H9 (cell line): ENCODE measurements at regions not wholly inside any gene's neighbourhood (a gene's known extent, or its start where the extent isn't known, plus 50 kb on each side); places are given as distances from the start of the nearest gene placed in this dataset.

Experiments
- DNase-seq: peaks from one replicate; pipeline ENCODE4 v3.0.0-alpha.2; 2017
- H2AFZ ChIP-seq: one replicate; pipeline ENCODE4 v1.6.1; 2013; ENCODE audit warnings: mild to moderate bottlenecking, low read length, control low read depth, moderate library complexity
- H2AK5ac ChIP-seq: 2 replicates; pipeline ENCODE4 v1.6.1; 2013; ENCODE audit warnings: low read length, control low read depth, mixed read lengths; ENCODE audit not compliant: insufficient read length
- H2BK120ac ChIP-seq: one replicate; pipeline ENCODE4 v1.6.1; 2013; ENCODE audit warnings: low read depth, mild to moderate bottlenecking, low read length, control low read depth, inconsistent platforms; ENCODE audit not compliant: poor library complexity, severe bottlenecking
- H2BK12ac ChIP-seq: 2 replicates; pipeline ENCODE4 v1.6.1; 2013; ENCODE audit warnings: low read length, control low read depth, mixed read lengths, low read depth; ENCODE audit not compliant: insufficient read length
- H2BK15ac ChIP-seq: 2 replicates; pipeline ENCODE4 v1.6.1; 2013; ENCODE audit warnings: low read depth, low read length, control low read depth
- H2BK20ac ChIP-seq: one replicate; pipeline ENCODE4 v1.6.1; 2013; ENCODE audit warnings: low read depth, mild to moderate bottlenecking, low read length, control low read depth, inconsistent platforms; ENCODE audit not compliant: poor library complexity, severe bottlenecking
- H2BK5ac ChIP-seq: 2 replicates; pipeline ENCODE4 v1.6.1; 2013; ENCODE audit warnings: low read length, control low read depth, mixed read lengths; ENCODE audit not compliant: insufficient read length
- H3K14ac ChIP-seq: 2 replicates; pipeline ENCODE4 v1.6.1; 2013; ENCODE audit warnings: low read length, control low read depth; ENCODE audit not compliant: insufficient read depth
- H3K18ac ChIP-seq: 2 replicates; pipeline ENCODE4 v1.6.1; 2013; ENCODE audit warnings: low read depth, mild to moderate bottlenecking, mixed read lengths, low read length, control low read depth; ENCODE audit not compliant: insufficient read length
- H3K23ac ChIP-seq: 2 replicates; pipeline ENCODE4 v1.6.1; 2013; ENCODE audit warnings: low read length, control low read depth, mixed read lengths, low read depth; ENCODE audit not compliant: insufficient read length
- H3K23me2 ChIP-seq: 2 replicates; pipeline ENCODE4 v1.6.1; 2013; ENCODE audit warnings: low read depth, mild to moderate bottlenecking, mixed read lengths, low read length, control low read depth; ENCODE audit not compliant: insufficient read length, poor library complexity, severe bottlenecking
- H3K27ac ChIP-seq: 2 replicates; pipeline ENCODE4 v1.5.1; 2013; ENCODE audit warnings: low read length, control low read depth, mixed read lengths, low read depth; ENCODE audit not compliant: insufficient read length
- H3K27me3 ChIP-seq: 2 replicates; pipeline ENCODE4 v1.6.1; 2013; ENCODE audit warnings: low read length, control low read depth, inconsistent platforms; ENCODE audit not compliant: insufficient read depth
- H3K4ac ChIP-seq: 2 replicates; pipeline ENCODE4 v1.6.1; 2013; ENCODE audit warnings: low read depth, mild to moderate bottlenecking, control low read depth, inconsistent platforms, low read length, moderate library complexity
- H3K4me1 ChIP-seq: 2 replicates; pipeline ENCODE4 v1.6.1; 2013; ENCODE audit warnings: low read length, control low read depth, inconsistent platforms; ENCODE audit not compliant: insufficient read depth
- H3K4me2 ChIP-seq: 2 replicates; pipeline ENCODE4 v1.6.1; 2013; ENCODE audit warnings: low read length, control low read depth, mixed read lengths; ENCODE audit not compliant: insufficient read length, insufficient read depth
- H3K56ac ChIP-seq: 2 replicates; pipeline ENCODE4 v1.6.1; 2013; ENCODE audit warnings: low read depth, mild to moderate bottlenecking, mixed read lengths, low read length, control low read depth; ENCODE audit not compliant: insufficient read length
- H3K79me1 ChIP-seq: 2 replicates; pipeline ENCODE4 v1.6.1; 2013; ENCODE audit warnings: low read depth, mild to moderate bottlenecking, moderate library complexity, low read length, control low read depth, inconsistent platforms; ENCODE audit not compliant: insufficient read depth, poor library complexity, severe bottlenecking
- H3K79me2 ChIP-seq: 2 replicates; pipeline ENCODE4 v1.6.1; 2013; ENCODE audit warnings: low read length, control low read depth, inconsistent platforms; ENCODE audit not compliant: insufficient read depth
- H3K9ac ChIP-seq: 2 replicates; pipeline ENCODE4 v1.6.1; 2013; ENCODE audit warnings: low read length, control low read depth, mixed read lengths; ENCODE audit not compliant: insufficient read length; ENCODE audit errors: extremely low read depth
- H3K9me3 ChIP-seq: one replicate; pipeline ENCODE4 v1.6.1; 2013; ENCODE audit warnings: low read depth, low read length, inconsistent platforms; ENCODE audit not compliant: control insufficient read depth
- H3T11ph ChIP-seq: one replicate; pipeline ENCODE4 v1.6.1; 2013; ENCODE audit warnings: mild to moderate bottlenecking, low read length, control low read depth, inconsistent platforms
- H4K20me1 ChIP-seq: one replicate; pipeline ENCODE4 v1.6.1; 2013; ENCODE audit not compliant: control insufficient read depth, insufficient read length, insufficient read depth
- H4K5ac ChIP-seq: 2 replicates; pipeline ENCODE4 v1.6.1; 2013; ENCODE audit warnings: low read depth, mild to moderate bottlenecking, mixed read lengths, low read length, control low read depth; ENCODE audit not compliant: insufficient read length
- H4K8ac ChIP-seq: replicated peaks from 2 replicates; pipeline ENCODE4 v1.6.1; 2013; ENCODE audit warnings: low read length, control low read depth, mixed read lengths, low read depth; ENCODE audit not compliant: insufficient read length
- H4K91ac ChIP-seq: 2 replicates; pipeline ENCODE4 v1.6.1; 2013; ENCODE audit warnings: low read depth, mild to moderate bottlenecking, moderate library complexity, mixed read lengths, low read length, control low read depth; ENCODE audit not compliant: insufficient read length
- H3K27ac Mint-ChIP-seq, 3 experiments: 2 replicates in 2 of 3; 3 replicates in 1 of 3; pipeline ENCODE4 v1.8.0; 2020 to 2021; ENCODE audit warnings: mixed read lengths in 3 of 3, mild to moderate bottlenecking in 1 of 3, moderate library complexity in 1 of 3
- H3K27me3 Mint-ChIP-seq: 2 replicates; pipeline ENCODE4 v1.8.0; 2021; ENCODE audit warnings: low read depth, mild to moderate bottlenecking, moderate library complexity, mixed read lengths
- H3K36me3 Mint-ChIP-seq, 3 experiments: 2 replicates in 2 of 3; 3 replicates in 1 of 3; pipeline ENCODE4 v1.8.0; 2020 to 2021; ENCODE audit warnings: low read depth in 3 of 3, mixed read lengths in 3 of 3; ENCODE audit not compliant: insufficient read depth in 1 of 3
- H3K4me1 Mint-ChIP-seq, 2 experiments: 2 replicates each; pipeline ENCODE4 v1.8.0; 2020; ENCODE audit warnings: mixed read lengths in 2 of 2
- H3K4me3 Mint-ChIP-seq, 2 experiments: 2 replicates in 1 of 2; 3 replicates in 1 of 2; pipeline ENCODE4 v1.8.0; 2020 to 2021; ENCODE audit warnings: mild to moderate bottlenecking in 2 of 2, mixed read lengths in 2 of 2, moderate library complexity in 1 of 2
- H3K9me3 Mint-ChIP-seq, 2 experiments: 2 replicates in 1 of 2; 3 replicates in 1 of 2; pipeline ENCODE4 v1.8.0; 2020; ENCODE audit warnings: mild to moderate bottlenecking in 2 of 2, mixed read lengths in 2 of 2, moderate library complexity in 1 of 2
- CTCF ChIP-seq: fragments of 200-600 bp; sonication (generic); conservative IDR thresholded peaks from 3 replicates; pipeline ENCODE4 v1.8.0; 2021; ENCODE audit warnings: antibody characterized with exemption, mild to moderate bottlenecking
- WGBS: extraction: QIAGEN DNeasy Blood & Tissue Kit; methylation state at CpG from one replicate; pipeline ENCODE4 v1.1.7; 2013; ENCODE audit warnings: missing lambda C conversion rate, low lambda C conversion rate, mixed read lengths; ENCODE audit not compliant: insufficient read length; ENCODE audit errors: extremely low coverage; 5-methylcytosine and 5-hydroxymethylcytosine counted together

DNA sequence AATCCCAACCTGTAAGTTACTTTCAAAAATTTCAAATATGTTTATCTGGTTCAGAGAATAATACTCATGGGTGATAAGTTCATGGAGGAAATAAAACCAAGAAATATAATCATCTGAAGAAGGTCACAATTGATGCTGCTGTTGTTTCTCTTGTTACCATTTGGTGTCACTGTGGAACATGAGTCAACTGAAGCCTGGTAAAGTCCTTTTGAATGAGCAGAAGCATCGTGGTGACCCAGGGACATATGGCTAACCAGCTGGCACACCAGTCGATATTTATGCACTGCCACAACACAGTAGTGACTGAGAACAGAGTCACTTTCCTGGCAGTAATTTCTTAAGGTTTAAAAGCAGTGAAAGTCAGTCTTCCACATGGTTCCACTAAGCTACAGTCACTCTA is 612.9 kb upstream of the TLE4 start:
- no peak overlapping the region for H3K27ac Mint-ChIP-seq
- Histone ChIP-seq H3K9me3 (no peaks in the 10 kb centered on the region), H3K79me1 (no peaks in the 10 kb centered on the region), H3K56ac (no peak overlapping the region), H2BK15ac (no peak overlapping the region), H2BK20ac (no peak overlapping the region), H3K79me2 (no peaks in the 10 kb centered on the region), H3K18ac (no peak overlapping the region), H4K20me1 (no peaks in the 10 kb centered on the region), H4K91ac (no peak overlapping the region), H3K9ac (no peak overlapping the region), H2AK5ac (no peak overlapping the region), H3K4me1 (no peaks in the 10 kb centered on the region), H3K4me2 (no peak overlapping the region), H2BK120ac (no peak overlapping the region), H3K14ac (no peak overlapping the region), H3K27me3 (no peaks in the 10 kb centered on the region), H4K8ac (no peak overlapping the region), H3K23ac (no peak overlapping the region), H2BK12ac (no peak overlapping the region), H3K23me2 (no peaks in the 10 kb centered on the region), H3K4ac (no peak overlapping the region), H3K27ac (no peak overlapping the region), H2BK5ac (no peak overlapping the region), H3T11ph (no peak overlapping the region), H4K5ac (no peak overlapping the region), H2AFZ (no peak overlapping the region)
- H3K4me3 Mint-ChIP-seq = no peak overlapping the region
- no CpG with 5 or more reads among the region's 2 CpGs for whole genome bisulfite sequencing
- no peaks in the 10 kb centered on the region for H3K36me3 Mint-ChIP-seq
- peaks cover 0 to 5% of the 10 kb centered on the region in 2 experiments; a peak in 1 of 4 replicates for H3K4me1 Mint-ChIP-seq
- no peaks in the 10 kb centered on the region; a peak in 1 of 5 replicates for H3K9me3 Mint-ChIP-seq
- DNase-seq = no peak
- TF ChIP-seq CTCF = peak; percentile 63
- H3K27me3 Mint-ChIP-seq = no peaks in the 10 kb centered on the region; the same call in 1 of the 2 replicates
